SK-N-SH treated with all-trans-retinoic acid at 6 μM for 48 hours (cell line): ENCODE measurements at regions not wholly inside any gene's neighbourhood (a gene's known extent, or its start where the extent isn't known, plus 50 kb on each side); places are given as distances from the start of the nearest gene placed in this dataset.
A peak's percentile ranks its signal among the peaks of the same experiment; 100 is the strongest.

ENCODE experiments used
- ATAC-seq: fragments of 200-7000 bp; cut with Tn5 transposase; 3 replicates; pipeline ENCODE4 v1.9.1; 2020; ENCODE audit warnings: mild to moderate bottlenecking, moderate library complexity
- ARNTL ChIP-seq: fragments of 450-650 bp; formaldehyde crosslinking; IDR thresholded peaks from 2 replicates; pipeline ENCODE4 v1.5.0; 2020; ENCODE audit warnings: low read depth, mild to moderate bottlenecking, moderate library complexity, borderline replicate concordance
- BACH2 ChIP-seq: fragments of 250-450 bp; sonication (Bioruptor Pico); IDR thresholded peaks from 2 replicates; pipeline ENCODE4 v1.9.0; 2021; ENCODE audit warnings: mild to moderate bottlenecking, borderline replicate concordance
- ESRRG ChIP-seq: fragments of 250-450 bp; sonication (Bioruptor Pico); IDR thresholded peaks from 2 replicates; pipeline ENCODE4 v1.6.1; 2021; ENCODE audit warnings: mild to moderate bottlenecking
- ISL1 ChIP-seq: fragments of 250-450 bp; sonication (Bioruptor Pico); IDR thresholded peaks from 2 replicates; pipeline ENCODE4 v2.1.2; 2022; ENCODE audit warnings: mild to moderate bottlenecking, moderate library complexity
- OSR1 ChIP-seq: fragments of 250-450 bp; sonication (Bioruptor Pico); IDR thresholded peaks from 2 replicates; pipeline ENCODE4 v1.8.0; 2022; ENCODE audit warnings: moderate library complexity, mild to moderate bottlenecking, inconsistent platforms
- PPARA ChIP-seq: fragments of 250-450 bp; sonication (Bioruptor Pico); IDR thresholded peaks from 2 replicates; pipeline ENCODE4 v1.5.0; 2020; ENCODE audit warnings: mild to moderate bottlenecking, borderline replicate concordance
- TCF4 ChIP-seq: fragments of 250-450 bp; sonication (Bioruptor Pico); IDR thresholded peaks from 2 replicates; pipeline ENCODE4 v1.8.0; 2021; ENCODE audit warnings: mild to moderate bottlenecking, moderate library complexity, borderline replicate concordance
- ZC3H10 ChIP-seq: fragments of 250-450 bp; sonication (Bioruptor Pico); IDR thresholded peaks from 2 replicates; pipeline ENCODE4 v1.5.1; 2021; ENCODE audit warnings: mild to moderate bottlenecking, moderate library complexity
- ZFP3 ChIP-seq: fragments of 250-450 bp; sonication (Bioruptor Pico); IDR thresholded peaks from 2 replicates; pipeline ENCODE4 v1.5.0; 2020; ENCODE audit warnings: mild to moderate bottlenecking, moderate library complexity
- ZFP30 ChIP-seq: fragments of 450-650 bp; formaldehyde crosslinking; IDR thresholded peaks from 2 replicates; pipeline ENCODE4 v1.5.0; 2022; ENCODE audit warnings: mild to moderate bottlenecking, moderate library complexity
- ZNF565 ChIP-seq: fragments of 450-650 bp; formaldehyde crosslinking; conservative IDR thresholded peaks from 2 replicates; pipeline ENCODE4 v1.5.0; 2020; ENCODE audit warnings: low read depth, mild to moderate bottlenecking, moderate library complexity
- ZNF70 ChIP-seq: fragments of 450-650 bp; formaldehyde crosslinking; IDR thresholded peaks from 2 replicates; pipeline ENCODE4 v1.5.0; 2020; ENCODE audit warnings: mild to moderate bottlenecking, moderate library complexity
- ZNF8 ChIP-seq: fragments of 450-650 bp; formaldehyde crosslinking; IDR thresholded peaks from 2 replicates; pipeline ENCODE4 v1.5.0; 2020; ENCODE audit warnings: mild to moderate bottlenecking, moderate library complexity
- TF ChIP-seq, protein P1 (sequence below): fragments of 250-450 bp; sonication (Bioruptor Pico); IDR thresholded peaks from 2 replicates; pipeline ENCODE4 v1.5.1; 2020; ENCODE audit warnings: low read depth, mild to moderate bottlenecking, moderate library complexity
- TF ChIP-seq, protein P2 (sequence below): fragments of 250-450 bp; sonication (Bioruptor Pico); IDR thresholded peaks from 2 replicates; pipeline ENCODE4 v1.8.0; 2020; ENCODE audit warnings: mild to moderate bottlenecking, moderate library complexity, borderline replicate concordance

DNA sequence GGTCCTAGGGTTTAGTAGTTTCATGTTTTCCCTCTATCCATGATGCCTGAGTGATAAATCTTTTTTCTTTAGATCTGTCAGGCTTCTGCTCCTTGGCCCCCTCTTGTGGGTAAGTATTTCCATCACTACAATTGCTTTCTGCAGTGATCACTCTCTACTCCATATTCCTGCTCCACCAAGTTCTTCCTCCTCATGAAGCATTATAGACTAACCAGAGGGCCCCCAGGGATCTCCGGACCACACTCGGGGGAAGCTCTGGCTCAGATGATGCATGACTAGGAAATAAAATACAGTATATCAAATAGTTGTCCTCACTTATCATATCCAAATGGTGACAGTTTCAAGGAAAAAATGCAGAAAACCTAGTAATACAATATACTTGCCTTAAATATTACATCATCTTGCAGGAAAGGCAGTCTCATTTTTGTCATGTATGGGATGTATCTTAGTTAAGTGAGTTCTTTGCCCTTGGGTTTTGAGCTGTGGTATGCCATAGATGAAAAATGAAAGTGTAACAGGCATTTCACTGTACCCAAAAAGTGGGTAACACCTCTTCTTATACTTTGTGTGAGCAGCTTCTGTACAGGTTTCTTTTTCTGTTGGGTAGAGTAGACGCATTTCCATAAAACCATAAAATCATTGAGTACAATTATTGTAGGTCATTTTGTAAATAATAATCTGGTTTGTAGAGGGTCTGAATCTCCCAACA, 200.9 kb upstream of the EYA4 start (continued):
- TF ChIP-seq, protein P1, sequence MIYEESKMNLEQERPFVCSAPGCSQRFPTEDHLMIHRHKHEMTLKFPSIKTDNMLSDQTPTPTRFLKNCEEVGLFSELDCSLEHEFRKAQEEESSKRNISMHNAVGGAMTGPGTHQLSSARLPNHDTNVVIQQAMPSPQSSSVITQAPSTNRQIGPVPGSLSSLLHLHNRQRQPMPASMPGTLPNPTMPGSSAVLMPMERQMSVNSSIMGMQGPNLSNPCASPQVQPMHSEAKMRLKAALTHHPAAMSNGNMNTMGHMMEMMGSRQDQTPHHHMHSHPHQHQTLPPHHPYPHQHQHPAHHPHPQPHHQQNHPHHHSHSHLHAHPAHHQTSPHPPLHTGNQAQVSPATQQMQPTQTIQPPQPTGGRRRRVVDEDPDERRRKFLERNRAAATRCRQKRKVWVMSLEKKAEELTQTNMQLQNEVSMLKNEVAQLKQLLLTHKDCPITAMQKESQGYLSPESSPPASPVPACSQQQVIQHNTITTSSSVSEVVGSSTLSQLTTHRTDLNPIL (CRISPR knock-in tag) = no peak
- TF ChIP-seq ZNF8 (CRISPR knock-in tag) = peak; percentile 60; the same call in 1 of the 2 replicates

DNA sequence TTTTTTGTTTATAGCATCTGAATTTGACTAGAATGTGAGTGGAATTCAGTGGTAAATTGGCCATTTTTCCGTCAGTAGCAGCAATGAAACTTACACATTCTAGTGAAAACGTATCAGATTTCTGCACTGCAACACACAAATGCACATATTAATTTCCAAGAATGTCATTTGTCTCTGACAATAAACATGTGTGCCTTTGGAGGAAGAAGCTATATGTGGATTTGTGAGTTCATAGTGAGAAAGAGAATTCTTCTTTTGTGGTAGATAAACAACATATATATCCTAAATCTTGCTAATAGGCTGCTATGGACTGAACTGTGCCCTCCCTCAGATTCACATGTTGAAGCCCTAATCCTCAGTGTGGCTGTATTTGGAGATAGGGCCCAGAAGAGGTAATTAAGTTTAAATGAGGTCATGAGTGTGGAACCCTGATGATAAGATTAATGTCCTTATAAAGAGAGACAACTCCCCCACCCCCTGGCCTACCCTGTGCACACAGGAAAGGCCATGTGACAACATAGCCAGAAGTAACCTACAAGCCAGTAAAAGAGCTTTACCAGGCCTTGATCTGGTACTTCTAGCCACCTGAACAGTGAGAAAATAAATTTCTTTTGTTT, 200.2 kb upstream of the EYA4 start:
- TF ChIP-seq PPARA (CRISPR knock-in tag) (no peak), ZFP3 (CRISPR knock-in tag) (no peak), BACH2 (CRISPR knock-in tag) (no peak), ESRRG (CRISPR knock-in tag) (no peak), ZC3H10 (CRISPR knock-in tag) (no peak)
- ATAC-seq = peak; percentile 13

DNA sequence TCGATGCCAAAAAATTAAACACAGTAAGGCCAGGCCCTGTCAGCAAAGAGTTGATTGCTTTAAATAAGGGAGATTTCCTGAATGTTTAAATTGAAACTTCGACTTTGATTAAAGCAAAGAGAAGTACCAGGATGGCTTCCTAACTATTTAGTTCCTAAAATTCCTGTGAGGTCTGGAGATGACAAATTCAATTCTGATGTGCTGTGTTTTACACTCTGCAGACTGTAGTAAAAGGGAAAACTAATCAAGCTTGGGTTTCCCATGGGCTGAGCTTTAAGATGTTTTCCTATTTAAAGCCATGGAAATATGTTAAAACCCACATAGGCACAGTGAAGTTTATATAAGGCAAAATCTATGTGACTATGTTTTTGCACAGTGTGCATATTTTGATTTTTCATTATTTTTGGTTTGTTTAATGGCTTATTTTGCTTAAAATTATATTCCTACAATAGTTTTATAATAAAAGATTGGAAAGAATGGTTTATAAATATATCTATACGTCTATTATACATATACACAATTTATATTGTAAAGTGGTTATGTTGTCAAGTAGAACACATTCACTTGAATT, 198.5 kb upstream of the EYA4 start:
- no peak for TF ChIP-seq ZNF70 (CRISPR knock-in tag)
- TF ChIP-seq ZFP3 (CRISPR knock-in tag) = no peak
- no peak for TF ChIP-seq BACH2 (CRISPR knock-in tag)
- TF ChIP-seq OSR1 = no peak
- TF ChIP-seq, protein P1 (CRISPR knock-in tag) = no peak
- TF ChIP-seq ZNF8 (CRISPR knock-in tag) = no peak
- no peak for TF ChIP-seq ZFP30 (CRISPR knock-in tag)
- TF ChIP-seq TCF4 (CRISPR knock-in tag) = no peak
- TF ChIP-seq, all 23 proteins: peak for 0
- ATAC-seq = peak; percentile 83

DNA sequence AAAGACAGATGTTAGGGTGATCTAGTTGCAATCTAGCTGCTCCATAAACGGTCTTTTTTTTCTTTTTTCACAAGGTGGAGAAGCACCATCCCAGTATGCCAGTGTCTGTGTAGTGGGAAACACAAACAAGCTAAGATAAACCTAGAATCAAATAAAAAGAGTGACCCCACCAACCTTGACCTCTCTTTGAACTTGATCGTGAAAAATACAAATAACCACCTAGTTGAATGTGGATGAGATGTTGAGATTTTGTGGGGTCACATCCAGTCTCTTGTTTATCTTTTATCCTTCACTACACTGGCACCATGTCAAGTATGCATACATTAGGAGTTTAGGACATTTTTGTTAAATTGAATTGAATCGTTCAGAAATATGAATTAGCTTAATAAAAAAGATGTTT, 194.6 kb upstream of the EYA4 start:
- no peak for ATAC-seq
- TF ChIP-seq, protein P2, sequence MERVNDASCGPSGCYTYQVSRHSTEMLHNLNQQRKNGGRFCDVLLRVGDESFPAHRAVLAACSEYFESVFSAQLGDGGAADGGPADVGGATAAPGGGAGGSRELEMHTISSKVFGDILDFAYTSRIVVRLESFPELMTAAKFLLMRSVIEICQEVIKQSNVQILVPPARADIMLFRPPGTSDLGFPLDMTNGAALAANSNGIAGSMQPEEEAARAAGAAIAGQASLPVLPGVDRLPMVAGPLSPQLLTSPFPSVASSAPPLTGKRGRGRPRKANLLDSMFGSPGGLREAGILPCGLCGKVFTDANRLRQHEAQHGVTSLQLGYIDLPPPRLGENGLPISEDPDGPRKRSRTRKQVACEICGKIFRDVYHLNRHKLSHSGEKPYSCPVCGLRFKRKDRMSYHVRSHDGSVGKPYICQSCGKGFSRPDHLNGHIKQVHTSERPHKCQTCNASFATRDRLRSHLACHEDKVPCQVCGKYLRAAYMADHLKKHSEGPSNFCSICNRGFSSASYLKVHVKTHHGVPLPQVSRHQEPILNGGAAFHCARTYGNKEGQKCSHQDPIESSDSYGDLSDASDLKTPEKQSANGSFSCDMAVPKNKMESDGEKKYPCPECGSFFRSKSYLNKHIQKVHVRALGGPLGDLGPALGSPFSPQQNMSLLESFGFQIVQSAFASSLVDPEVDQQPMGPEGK (CRISPR knock-in tag) = no peak
- TF ChIP-seq ISL1 (CRISPR knock-in tag) = peak; percentile 41; the same call in 1 of the 2 replicates
- TF ChIP-seq, all 23 proteins: peak for 1

DNA sequence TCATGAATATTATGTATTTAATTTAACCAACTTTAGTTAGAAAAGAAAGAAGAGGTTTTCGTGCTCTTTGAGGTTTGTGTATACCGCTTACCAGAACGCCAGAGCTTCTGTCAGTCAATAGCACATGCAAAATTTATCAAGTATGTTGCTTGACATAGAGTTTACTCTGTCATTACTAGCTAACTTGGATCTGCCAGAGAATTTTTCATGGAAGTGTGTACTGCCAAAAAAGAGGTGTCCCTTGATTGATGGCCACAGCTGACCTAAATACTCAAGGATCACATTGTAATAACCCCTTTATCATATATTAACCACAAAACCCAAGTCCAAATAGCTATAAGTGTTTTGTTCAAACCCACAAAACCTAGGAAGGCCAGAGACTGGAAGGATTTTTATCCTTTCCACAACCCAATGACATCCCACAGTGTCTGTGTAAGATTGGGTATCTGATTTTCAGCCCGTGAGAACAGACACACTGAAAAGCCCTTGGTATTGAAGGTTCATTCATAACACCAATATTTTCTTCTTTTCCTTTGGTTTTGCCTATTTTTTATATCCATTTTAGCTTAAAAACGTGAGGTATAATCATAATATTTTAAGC, 194.0 kb upstream of the EYA4 start:
- TF ChIP-seq ZNF565 (CRISPR knock-in tag) (no peak), ZFP3 (CRISPR knock-in tag) (peak; percentile 52; the same call in 1 of the 2 replicates)
- TF ChIP-seq, protein P2 (CRISPR knock-in tag) = no peak
- no peak for ATAC-seq

DNA sequence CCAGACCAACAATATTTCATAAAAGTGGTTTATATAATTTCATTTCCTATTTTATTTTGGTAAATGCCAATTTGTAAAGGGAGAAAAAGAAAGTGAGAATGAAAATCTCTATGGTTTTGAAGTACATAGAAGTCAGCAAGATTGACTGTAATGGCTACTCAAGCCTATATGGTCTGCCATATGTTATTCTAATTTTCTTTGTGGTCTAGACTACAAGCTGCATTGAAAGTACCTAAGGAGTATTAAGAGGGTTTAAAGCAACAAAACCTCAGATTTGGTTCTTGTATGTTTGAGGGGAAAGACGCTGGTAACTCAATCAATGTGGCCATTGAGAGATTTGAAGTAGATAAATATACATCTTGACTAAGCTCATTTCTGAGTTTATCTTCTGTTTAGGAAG, 193.5 kb upstream of the EYA4 start:
- no peak for ATAC-seq
- no peak for TF ChIP-seq PPARA (CRISPR knock-in tag)
- no peak for TF ChIP-seq BACH2 (CRISPR knock-in tag)
- TF ChIP-seq, protein P2 (CRISPR knock-in tag) = no peak
- TF ChIP-seq, protein P1 (CRISPR knock-in tag) = no peak
- no peak for TF ChIP-seq ARNTL (CRISPR knock-in tag)
- TF ChIP-seq, all 23 proteins: peak for 0
